ENCODE measurements at regions not wholly inside any gene's neighbourhood (a gene's known extent, or its start where the extent isn't known, plus 50 kb on each side); places are given as distances from the start of the nearest gene placed in this dataset.

- Histone ChIP-seq H3K36me3 (ENCODE audit: control insufficient read depth, insufficient read depth, low read length) (no peaks in the 10 kb centered on the region), H3K4me3 (ENCODE audit: extremely low read depth, insufficient read depth, low read length, poor library complexity, severe bottlenecking) (no peak overlapping the region), H3K4me1 (ENCODE audit: control insufficient read depth, insufficient read depth, low read length, poor library complexity, severe bottlenecking) (peaks cover 16% of the 10 kb centered on the region), H3K9me3 (ENCODE audit: control insufficient read depth, low read length) (peaks cover 6% of the 10 kb centered on the region), H3K27ac (ENCODE audit: low read depth, low read length, severe bottlenecking) (no peak overlapping the region)
- WGBS, 2 experiments (ENCODE audit: insufficient coverage in 2 of 2): 89 to 94% methylated on average over 9 to 10 of the region's 10 CpGs
These were observed 126.9 kb upstream of the FSTL4 start for GRCh38 chr5:133739181-133739780.

DNA sequence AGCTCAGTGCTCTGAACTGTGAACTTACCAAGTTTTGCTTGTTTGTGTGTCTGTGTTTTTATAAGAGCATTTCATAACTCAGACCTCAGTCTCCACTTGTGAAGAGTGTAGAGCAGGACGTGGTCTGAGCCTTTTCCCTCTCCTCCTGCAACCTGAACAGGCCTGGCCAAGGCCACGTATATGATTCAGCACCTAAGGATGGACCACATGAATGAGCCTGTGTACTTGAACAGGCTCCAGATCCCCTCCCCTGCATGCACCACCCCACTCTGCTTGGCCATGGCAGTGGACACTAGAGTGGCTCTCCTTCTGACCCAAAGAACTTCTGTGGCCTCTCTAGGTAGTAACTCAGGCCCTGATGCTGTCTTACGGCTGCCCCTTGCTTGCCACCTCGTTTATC is 125.9 kb upstream of the FSTL4 start:
- Histone ChIP-seq H3K4me1 (ENCODE audit: control insufficient read depth, insufficient read depth, low read length, poor library complexity, severe bottlenecking) (peaks cover 14% of the 10 kb centered on the region), H3K27ac (ENCODE audit: low read depth, low read length, severe bottlenecking) (no peak overlapping the region), H3K36me3 (ENCODE audit: control insufficient read depth, insufficient read depth, low read length) (no peaks in the 10 kb centered on the region), H3K9me3 (ENCODE audit: control insufficient read depth, low read length) (peaks cover 12% of the 10 kb centered on the region), H3K4me3 (ENCODE audit: extremely low read depth, insufficient read depth, low read length, poor library complexity, severe bottlenecking) (no peak overlapping the region)
- 50 to 79% methylated on average over 2 to 4 of the region's 4 CpGs for WGBS, 2 experiments (ENCODE audit: insufficient coverage in 2 of 2)

DNA sequence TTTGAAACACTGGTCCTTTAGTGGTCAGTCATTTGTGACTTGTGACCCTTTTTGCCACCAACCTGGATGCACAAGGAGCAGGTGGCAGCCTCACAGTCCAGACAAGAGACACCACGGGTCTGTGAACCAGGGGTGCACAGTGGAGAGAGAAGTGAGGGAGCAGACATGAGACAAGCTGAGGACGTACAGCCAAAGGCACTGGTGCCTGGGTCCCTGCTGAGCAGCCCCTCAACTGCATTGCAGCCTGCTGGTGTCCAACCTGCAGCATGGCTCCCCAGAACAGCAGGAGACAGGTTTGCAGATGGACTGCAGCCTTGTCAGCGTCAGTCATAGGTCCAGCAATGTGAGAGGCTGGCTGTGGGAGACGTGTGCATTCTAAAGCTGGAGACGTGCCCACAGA is 124.2 kb upstream of the FSTL4 start:
- Histone ChIP-seq H3K36me3 (ENCODE audit: control insufficient read depth, insufficient read depth, low read length) (no peaks in the 10 kb centered on the region), H3K27ac (ENCODE audit: low read depth, low read length, severe bottlenecking) (no peak overlapping the region), H3K9me3 (ENCODE audit: control insufficient read depth, low read length) (peaks cover 12% of the 10 kb centered on the region), H3K4me1 (ENCODE audit: control insufficient read depth, insufficient read depth, low read length, poor library complexity, severe bottlenecking) (peaks cover 14% of the 10 kb centered on the region), H3K4me3 (ENCODE audit: extremely low read depth, insufficient read depth, low read length, poor library complexity, severe bottlenecking) (no peak overlapping the region)
- 77 to 79% methylated on average over 5 of the region's 5 CpGs for WGBS, 2 experiments (ENCODE audit: insufficient coverage in 2 of 2)

GRCh38 chr5:133735346-133735745 is 123.0 kb upstream of the FSTL4 start:
- H3K9me3 ChIP-seq (ENCODE audit: control insufficient read depth, low read length): peaks cover 12% of the 10 kb centered on the region
- H3K27ac ChIP-seq (ENCODE audit: low read depth, low read length, severe bottlenecking): peak overlapping the region; percentile 83
- peaks cover 14% of the 10 kb centered on the region for H3K4me1 ChIP-seq (ENCODE audit: control insufficient read depth, insufficient read depth, low read length, poor library complexity, severe bottlenecking)
- WGBS, 2 experiments (ENCODE audit: insufficient coverage in 2 of 2): 55 to 58% methylated on average over 7 to 8 of the region's 9 CpGs
- no peak overlapping the region for H3K4me3 ChIP-seq (ENCODE audit: extremely low read depth, insufficient read depth, low read length, poor library complexity, severe bottlenecking)
- no peaks in the 10 kb centered on the region for H3K36me3 ChIP-seq (ENCODE audit: control insufficient read depth, insufficient read depth, low read length)

DNA sequence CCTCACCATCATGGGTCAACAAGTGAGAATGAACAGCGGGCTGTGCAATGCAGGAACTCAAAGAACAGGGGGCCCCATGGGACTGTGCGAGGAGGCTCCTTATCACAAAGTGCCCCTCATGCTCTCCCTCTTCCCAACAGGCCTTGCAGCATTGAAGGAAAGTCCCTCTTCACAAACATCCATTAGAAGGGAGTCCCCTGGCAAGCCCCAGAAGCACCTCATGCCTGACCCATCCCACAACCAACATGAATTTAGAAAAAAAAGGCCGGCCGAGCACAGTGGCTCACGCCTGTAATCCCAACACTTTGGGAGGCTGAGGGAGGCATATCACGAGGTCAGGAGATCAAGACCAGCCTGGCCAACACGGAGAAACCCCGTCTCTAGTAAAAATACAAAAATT is 122.6 kb upstream of the FSTL4 start:
- Histone ChIP-seq H3K9me3 (ENCODE audit: control insufficient read depth, low read length) (peaks cover 12% of the 10 kb centered on the region), H3K36me3 (ENCODE audit: control insufficient read depth, insufficient read depth, low read length) (no peaks in the 10 kb centered on the region), H3K4me3 (ENCODE audit: extremely low read depth, insufficient read depth, low read length, poor library complexity, severe bottlenecking) (no peak overlapping the region), H3K27ac (ENCODE audit: low read depth, low read length, severe bottlenecking) (peak overlapping the region; percentile 83), H3K4me1 (ENCODE audit: control insufficient read depth, insufficient read depth, low read length, poor library complexity, severe bottlenecking) (peaks cover 14% of the 10 kb centered on the region)
- 92 to 96% methylated on average over 6 to 8 of the region's 8 CpGs for WGBS, 2 experiments (ENCODE audit: insufficient coverage in 2 of 2)

DNA sequence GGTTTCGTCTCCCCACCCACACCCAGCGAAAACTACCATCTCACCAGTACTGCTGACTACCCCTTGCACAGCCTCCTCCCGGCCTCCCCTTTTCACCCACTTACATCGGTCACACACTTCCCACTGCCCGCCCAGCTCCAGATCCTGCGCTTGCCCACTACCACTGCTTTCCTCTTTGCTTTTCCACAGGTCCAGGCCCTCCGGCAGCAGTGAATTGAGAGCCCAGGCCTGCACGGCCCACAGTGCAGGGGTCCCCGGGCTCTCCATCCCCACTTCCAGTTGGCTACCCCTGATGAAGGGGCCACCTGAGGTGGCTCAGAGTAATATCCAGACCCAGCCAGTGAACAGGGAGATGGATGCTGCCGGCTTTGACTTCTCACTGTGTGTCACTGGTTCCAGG is 120.2 kb upstream of the FSTL4 start:
- 96 to 100% methylated on average over 10 of the region's 10 CpGs for WGBS, 2 experiments (ENCODE audit: insufficient coverage in 2 of 2)
- H3K4me3 ChIP-seq (ENCODE audit: extremely low read depth, insufficient read depth, low read length, poor library complexity, severe bottlenecking): no peak overlapping the region
- peaks cover 12% of the 10 kb centered on the region for H3K9me3 ChIP-seq (ENCODE audit: control insufficient read depth, low read length)
- peaks cover 14% of the 10 kb centered on the region for H3K4me1 ChIP-seq (ENCODE audit: control insufficient read depth, insufficient read depth, low read length, poor library complexity, severe bottlenecking)
- no peaks in the 10 kb centered on the region for H3K36me3 ChIP-seq (ENCODE audit: control insufficient read depth, insufficient read depth, low read length)
- H3K27ac ChIP-seq (ENCODE audit: low read depth, low read length, severe bottlenecking): no peak overlapping the region

DNA sequence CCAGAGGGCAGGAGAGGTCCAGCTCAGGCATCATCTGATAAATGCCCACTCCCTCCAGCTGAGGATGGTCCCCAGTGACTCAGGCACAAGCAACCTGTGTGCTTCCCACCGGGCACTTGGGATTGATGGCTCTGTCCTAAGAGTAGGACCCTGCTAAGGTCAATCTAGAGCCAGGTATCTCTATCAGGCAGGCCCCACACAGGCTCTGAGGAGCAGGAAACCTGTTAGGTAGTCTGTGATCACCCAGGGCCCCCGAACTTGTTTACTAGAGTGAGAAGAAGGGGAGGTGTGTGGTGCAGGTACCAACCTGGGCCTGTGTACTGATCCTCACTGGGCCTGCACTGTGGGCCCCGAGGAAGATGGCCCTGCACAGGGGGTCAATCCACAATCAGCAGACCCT is 119.6 kb upstream of the FSTL4 start:
- Histone ChIP-seq H3K27ac (ENCODE audit: low read depth, low read length, severe bottlenecking) (no peak overlapping the region), H3K36me3 (ENCODE audit: control insufficient read depth, insufficient read depth, low read length) (no peaks in the 10 kb centered on the region), H3K4me3 (ENCODE audit: extremely low read depth, insufficient read depth, low read length, poor library complexity, severe bottlenecking) (no peak overlapping the region), H3K9me3 (ENCODE audit: control insufficient read depth, low read length) (peaks cover 12% of the 10 kb centered on the region), H3K4me1 (ENCODE audit: control insufficient read depth, insufficient read depth, low read length, poor library complexity, severe bottlenecking) (peaks cover 14% of the 10 kb centered on the region)
- 67 to 72% methylated on average over 1 to 3 of the region's 3 CpGs for WGBS, 2 experiments (ENCODE audit: insufficient coverage in 2 of 2)

GRCh38 chr5:133730866-133731265 is 118.5 kb upstream of the FSTL4 start:
- peaks cover 12% of the 10 kb centered on the region for H3K9me3 ChIP-seq (ENCODE audit: control insufficient read depth, low read length)
- no peaks in the 10 kb centered on the region for H3K36me3 ChIP-seq (ENCODE audit: control insufficient read depth, insufficient read depth, low read length)
- H3K4me1 ChIP-seq (ENCODE audit: control insufficient read depth, insufficient read depth, low read length, poor library complexity, severe bottlenecking): peaks cover 10% of the 10 kb centered on the region
- WGBS, 2 experiments (ENCODE audit: insufficient coverage in 2 of 2): 89 to 94% methylated on average over 6 to 7 of the region's 7 CpGs
- no peak overlapping the region for H3K4me3 ChIP-seq (ENCODE audit: extremely low read depth, insufficient read depth, low read length, poor library complexity, severe bottlenecking)
- no peak overlapping the region for H3K27ac ChIP-seq (ENCODE audit: low read depth, low read length, severe bottlenecking)

GRCh38 chr5:133730346-133730745 is 118.0 kb upstream of the FSTL4 start:
- Histone ChIP-seq H3K4me3 (ENCODE audit: extremely low read depth, insufficient read depth, low read length, poor library complexity, severe bottlenecking) (no peak overlapping the region), H3K27ac (ENCODE audit: low read depth, low read length, severe bottlenecking) (no peak overlapping the region), H3K4me1 (ENCODE audit: control insufficient read depth, insufficient read depth, low read length, poor library complexity, severe bottlenecking) (peaks cover 5% of the 10 kb centered on the region), H3K9me3 (ENCODE audit: control insufficient read depth, low read length) (peaks cover 12% of the 10 kb centered on the region), H3K36me3 (ENCODE audit: control insufficient read depth, insufficient read depth, low read length) (no peaks in the 10 kb centered on the region)
- WGBS, 2 experiments (ENCODE audit: insufficient coverage in 2 of 2): 82 to 85% methylated on average over 5 of the region's 6 CpGs

DNA sequence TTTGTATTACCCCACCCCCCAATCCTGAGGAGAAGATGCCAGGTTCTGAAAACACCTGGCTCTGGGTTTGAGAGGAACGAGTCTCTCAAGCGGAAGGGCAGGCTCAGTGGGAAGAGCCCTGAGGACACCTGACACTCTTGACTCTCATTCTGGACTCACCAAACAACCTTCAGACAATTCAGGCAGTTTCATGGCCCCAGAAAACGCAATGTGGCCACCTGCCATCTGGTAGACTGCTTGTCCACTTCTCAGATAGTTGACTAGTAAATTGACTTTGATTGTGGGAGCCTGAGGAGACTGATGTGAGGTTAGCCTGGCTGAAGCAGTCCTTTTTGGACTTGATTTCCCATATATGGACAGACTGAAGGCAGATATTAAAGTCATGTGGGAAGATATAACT is 117.5 kb upstream of the FSTL4 start:
- peaks cover 4% of the 10 kb centered on the region for H3K4me1 ChIP-seq (ENCODE audit: control insufficient read depth, insufficient read depth, low read length, poor library complexity, severe bottlenecking)
- no peak overlapping the region for H3K27ac ChIP-seq (ENCODE audit: low read depth, low read length, severe bottlenecking)
- no peaks in the 10 kb centered on the region for H3K36me3 ChIP-seq (ENCODE audit: control insufficient read depth, insufficient read depth, low read length)
- H3K4me3 ChIP-seq (ENCODE audit: extremely low read depth, insufficient read depth, low read length, poor library complexity, severe bottlenecking): no peak overlapping the region
- WGBS, 2 experiments (ENCODE audit: insufficient coverage in 2 of 2): 94 to 100% methylated on average over 2 of the region's 3 CpGs
- peaks cover 11% of the 10 kb centered on the region for H3K9me3 ChIP-seq (ENCODE audit: control insufficient read depth, low read length)

DNA sequence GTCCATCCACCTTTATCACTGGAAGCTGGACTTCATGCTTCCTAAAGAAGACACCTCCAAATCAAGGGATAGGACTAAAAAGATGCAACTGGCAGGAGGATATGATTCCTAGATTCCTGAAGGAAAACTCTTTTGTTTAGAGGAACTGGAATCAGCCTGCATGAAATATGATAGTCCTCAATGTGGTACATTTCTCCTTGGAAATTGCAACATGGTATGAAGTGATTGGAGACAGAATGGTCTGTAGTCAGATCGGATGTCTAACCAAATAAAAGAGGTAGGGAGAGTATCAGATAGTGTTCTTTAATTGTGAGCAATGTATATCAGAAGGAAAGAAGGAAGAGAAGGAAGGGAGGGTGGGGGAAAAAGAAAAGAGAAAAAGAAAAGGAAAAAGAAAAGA is 116.1 kb upstream of the FSTL4 start:
- Histone ChIP-seq H3K4me3 (ENCODE audit: extremely low read depth, insufficient read depth, low read length, poor library complexity, severe bottlenecking) (no peak overlapping the region), H3K9me3 (ENCODE audit: control insufficient read depth, low read length) (no peaks in the 10 kb centered on the region), H3K36me3 (ENCODE audit: control insufficient read depth, insufficient read depth, low read length) (no peaks in the 10 kb centered on the region), H3K4me1 (ENCODE audit: control insufficient read depth, insufficient read depth, low read length, poor library complexity, severe bottlenecking) (no peaks in the 10 kb centered on the region), H3K27ac (ENCODE audit: low read depth, low read length, severe bottlenecking) (no peak overlapping the region)
- WGBS, 2 experiments (ENCODE audit: insufficient coverage in 2 of 2): 86 to 90% methylated on average over 1 of the region's 1 CpG
